ENCODE measurements at regions not wholly inside any gene's neighbourhood (a gene's known extent, or its start where the extent isn't known, plus 50 kb on each side); places are given as distances from the start of the nearest gene placed in this dataset.

DNA sequence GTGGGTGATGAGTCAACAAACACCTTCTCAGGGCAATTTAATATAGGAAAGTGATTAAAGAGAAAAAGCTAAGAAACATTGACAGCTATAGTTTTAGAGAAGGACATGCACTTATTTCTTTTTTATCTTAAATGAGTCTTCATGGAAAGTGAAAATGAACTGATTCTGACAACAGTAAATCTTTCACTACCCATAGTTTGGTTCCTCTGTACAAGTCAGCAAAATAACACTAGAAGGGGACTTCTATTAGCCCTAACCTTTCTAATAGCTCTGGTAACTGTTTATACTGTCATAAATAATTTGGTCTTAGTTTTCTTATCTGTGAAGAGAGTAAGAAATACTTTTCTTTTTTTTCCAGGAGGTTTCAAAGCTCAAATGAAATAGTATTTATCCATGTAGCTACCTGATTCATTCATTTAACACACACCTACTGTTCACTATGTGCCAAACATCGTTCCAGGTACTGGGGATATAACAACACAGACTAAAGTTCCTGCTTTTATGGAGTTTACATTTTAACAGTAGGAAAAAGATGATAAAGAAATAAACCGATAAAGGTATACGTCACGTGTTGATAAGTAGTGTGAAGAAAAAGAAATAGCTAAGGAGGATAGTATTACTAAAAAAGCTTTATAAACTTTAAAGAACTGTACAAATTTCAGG lies 148.2 kb downstream of the PCSK1 start:
- Histone ChIP-seq H3K9me3 (replicated peaks in 1 of 2; ENCODE audit: control insufficient read depth in 1 of 2, insufficient read depth in 1 of 2, low read length in 2 of 2) (no peaks in the 10 kb centered on the region), H3K27me3 (ENCODE audit: control insufficient read depth in 2 of 2, insufficient read depth in 2 of 2, low read length in 2 of 2) (no peaks in the 10 kb centered on the region), H3K27ac (ENCODE audit: low read depth in 1 of 2, low read length in 2 of 2) (no peak overlapping the region), H2AFZ (ENCODE audit: insufficient read depth, low read depth, low read length, poor library complexity, severe bottlenecking) (no peak overlapping the region), H3K4me3 (replicated peaks in 1 of 3; ENCODE audit: low read depth in 2 of 3, low read length in 3 of 3) (no peak overlapping the region), H4K20me1 (ENCODE audit: insufficient read depth, low read length) (no peaks in the 10 kb centered on the region), H3K79me2 (ENCODE audit: insufficient read depth, low read length) (no peaks in the 10 kb centered on the region), H3K4me2 (replicated peaks; ENCODE audit: extremely low read depth, low read length, poor library complexity, severe bottlenecking) (no peak overlapping the region), H3K4me1 (ENCODE audit: control insufficient read depth in 1 of 2, insufficient read depth in 2 of 2, low read length in 2 of 2) (peaks cover 12 to 15% of the 10 kb centered on the region in 2 donors), H3K9ac (ENCODE audit: insufficient read depth, low read length, poor library complexity, severe bottlenecking) (no peak overlapping the region), H3K36me3 (replicated peaks in 1 of 2; ENCODE audit: control insufficient read depth in 1 of 2, insufficient read depth in 2 of 2, low read length in 2 of 2) (no peaks in the 10 kb centered on the region)
- H3K4me3 Mint-ChIP-seq: no peak overlapping the region
- no peak overlapping the region for H3K27ac Mint-ChIP-seq
- H3K27me3 Mint-ChIP-seq (ENCODE audit: low read depth in 3 of 3): no peaks in the 10 kb centered on the region
- TF ChIP-seq, protein P1, sequence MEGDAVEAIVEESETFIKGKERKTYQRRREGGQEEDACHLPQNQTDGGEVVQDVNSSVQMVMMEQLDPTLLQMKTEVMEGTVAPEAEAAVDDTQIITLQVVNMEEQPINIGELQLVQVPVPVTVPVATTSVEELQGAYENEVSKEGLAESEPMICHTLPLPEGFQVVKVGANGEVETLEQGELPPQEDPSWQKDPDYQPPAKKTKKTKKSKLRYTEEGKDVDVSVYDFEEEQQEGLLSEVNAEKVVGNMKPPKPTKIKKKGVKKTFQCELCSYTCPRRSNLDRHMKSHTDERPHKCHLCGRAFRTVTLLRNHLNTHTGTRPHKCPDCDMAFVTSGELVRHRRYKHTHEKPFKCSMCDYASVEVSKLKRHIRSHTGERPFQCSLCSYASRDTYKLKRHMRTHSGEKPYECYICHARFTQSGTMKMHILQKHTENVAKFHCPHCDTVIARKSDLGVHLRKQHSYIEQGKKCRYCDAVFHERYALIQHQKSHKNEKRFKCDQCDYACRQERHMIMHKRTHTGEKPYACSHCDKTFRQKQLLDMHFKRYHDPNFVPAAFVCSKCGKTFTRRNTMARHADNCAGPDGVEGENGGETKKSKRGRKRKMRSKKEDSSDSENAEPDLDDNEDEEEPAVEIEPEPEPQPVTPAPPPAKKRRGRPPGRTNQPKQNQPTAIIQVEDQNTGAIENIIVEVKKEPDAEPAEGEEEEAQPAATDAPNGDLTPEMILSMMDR (IDR thresholded peaks at IDR 0.05): no peak
- peaks cover 0 to 5% (median 3%) of the 10 kb centered on the region in 7 donors for H3K9me3 Mint-ChIP-seq
- WGBS (ENCODE audit: insufficient coverage): no CpG with 5 or more reads among the region's 4 CpGs
- H3K4me1 Mint-ChIP-seq: peaks cover 26% of the 10 kb centered on the region
- DNase-seq: no peak
- intact Hi-C loops (cut with micrococcal nuclease): no loop called here
- no peaks in the 10 kb centered on the region for H3K36me3 Mint-ChIP-seq

DNA sequence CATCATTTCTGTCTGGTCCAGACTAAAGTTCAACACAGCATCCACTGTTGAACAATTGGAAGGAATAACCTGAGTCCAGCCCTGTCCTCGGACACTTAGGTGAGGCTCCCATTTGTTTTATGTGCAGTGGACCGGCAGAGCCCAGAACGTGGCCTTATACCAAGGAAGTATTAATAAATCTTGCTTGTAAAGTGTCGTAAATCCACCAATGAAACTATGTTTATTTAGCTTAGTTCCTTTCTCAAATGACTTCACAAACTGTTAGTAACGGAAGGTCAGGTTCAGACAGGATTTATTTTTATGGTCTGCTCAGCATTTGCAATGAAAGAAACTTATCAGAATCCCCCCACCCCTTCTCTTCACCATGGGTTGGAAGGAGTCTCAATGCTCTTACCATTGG lies 149.5 kb downstream of the PCSK1 start:
- H3K4me3 Mint-ChIP-seq: no peak overlapping the region
- Histone ChIP-seq H4K20me1 (ENCODE audit: insufficient read depth, low read length) (no peaks in the 10 kb centered on the region), H3K9ac (ENCODE audit: insufficient read depth, low read length, poor library complexity, severe bottlenecking) (no peak overlapping the region), H3K4me3 (replicated peaks in 1 of 3; ENCODE audit: low read depth in 2 of 3, low read length in 3 of 3) (no peak overlapping the region), H3K36me3 (replicated peaks in 1 of 2; ENCODE audit: control insufficient read depth in 1 of 2, insufficient read depth in 2 of 2, low read length in 2 of 2) (no peaks in the 10 kb centered on the region), H3K4me1 (ENCODE audit: control insufficient read depth in 1 of 2, insufficient read depth in 2 of 2, low read length in 2 of 2) (peaks cover 8 to 11% of the 10 kb centered on the region in 2 donors), H3K27ac (ENCODE audit: low read depth in 1 of 2, low read length in 2 of 2) (no peak overlapping the region), H3K27me3 (ENCODE audit: control insufficient read depth in 2 of 2, insufficient read depth in 2 of 2, low read length in 2 of 2) (no peaks in the 10 kb centered on the region), H2AFZ (ENCODE audit: insufficient read depth, low read depth, low read length, poor library complexity, severe bottlenecking) (peak overlapping the region; percentile 26), H3K4me2 (replicated peaks; ENCODE audit: extremely low read depth, low read length, poor library complexity, severe bottlenecking) (no peak overlapping the region), H3K9me3 (replicated peaks in 1 of 2; ENCODE audit: control insufficient read depth in 1 of 2, insufficient read depth in 1 of 2, low read length in 2 of 2) (no peaks in the 10 kb centered on the region), H3K79me2 (ENCODE audit: insufficient read depth, low read length) (no peaks in the 10 kb centered on the region)
- no peaks in the 10 kb centered on the region for H3K36me3 Mint-ChIP-seq
- no peak for DNase-seq
- no peaks in the 10 kb centered on the region for H3K27me3 Mint-ChIP-seq (ENCODE audit: low read depth in 3 of 3)
- peaks cover 0 to 2% (median 0%) of the 10 kb centered on the region in 7 donors for H3K9me3 Mint-ChIP-seq
- TF ChIP-seq, protein P1 (IDR thresholded peaks at IDR 0.05): no peak
- WGBS (ENCODE audit: insufficient coverage): no CpG with 5 or more reads among the region's 5 CpGs
- peaks cover 19% of the 10 kb centered on the region for H3K4me1 Mint-ChIP-seq
- intact Hi-C loops (cut with micrococcal nuclease): no loop called here
- no peak overlapping the region for H3K27ac Mint-ChIP-seq
